K562 (cell line): ENCODE measurements at regions not wholly inside any gene's neighbourhood (a gene's known extent, or its start where the extent isn't known, plus 50 kb on each side); places are given as distances from the start of the nearest gene placed in this dataset.
A peak's percentile ranks its signal among the peaks of the same experiment; 100 is the strongest.

Experiments used
- BCOR ChIP-seq: fragments of 450-650 bp; IDR thresholded peaks from 2 replicates; pipeline ENCODE4 v1.6.1; 2016
- CBX1 ChIP-seq: sonication (generic); IDR thresholded peaks from 2 replicates; pipeline ENCODE4 v1.6.1; 2016; ENCODE audit warnings: antibody characterized with exemption, low read depth, mild to moderate bottlenecking
- CEBPB ChIP-seq: fragments of 450-650 bp; IDR thresholded peaks from 2 replicates; pipeline ENCODE4 v1.6.1; 2016; ENCODE audit warnings: missing genetic modification characterization, missing compliant biosample characterization
- CXXC5 ChIP-seq: fragments of 250-450 bp; sonication (Bioruptor Pico); IDR thresholded peaks from 2 replicates; pipeline ENCODE4 v1.8.0; 2022; ENCODE audit warnings: inconsistent platforms, mild to moderate bottlenecking, moderate library complexity
- GATAD2A ChIP-seq: fragments of 450-650 bp; IDR thresholded peaks from 2 replicates; pipeline ENCODE4 v1.6.1; 2017
- HDAC8 ChIP-seq: fragments of 450-650 bp; IDR thresholded peaks from 2 replicates; pipeline ENCODE4 v1.6.1; 2016; ENCODE audit warnings: mild to moderate bottlenecking, missing genetic modification characterization, moderate library complexity, missing compliant biosample characterization
- HLTF ChIP-seq: fragments of 450-650 bp; IDR thresholded peaks from 2 replicates; pipeline ENCODE4 v1.6.1; 2016
- MEF2A ChIP-seq: IDR thresholded peaks from 2 replicates; pipeline ENCODE4 v1.6.1; 2011; ENCODE audit warnings: low read depth, mild to moderate bottlenecking, low read length, moderate library complexity; ENCODE audit not compliant: control insufficient read depth
- NRF1 ChIP-seq, 2 experiments: fragments of 450-650 bp; IDR thresholded peaks in 1 of 2; conservative IDR thresholded peaks in 1 of 2; 2 replicates each; pipeline ENCODE4 v1.6.1; 2014; ENCODE audit warnings: mild to moderate bottlenecking in 2 of 2
- POLR2AphosphoS2 ChIP-seq: IDR thresholded peaks from 2 replicates; pipeline ENCODE4 v1.6.1; 2012; ENCODE audit warnings: low read length, improper control_type of control experiment
- POLR3A ChIP-seq: IDR thresholded peaks from 2 replicates; pipeline ENCODE4 v1.6.1; 2011; ENCODE audit warnings: borderline replicate concordance, mild to moderate bottlenecking, moderate library complexity; ENCODE audit not compliant: insufficient read length, insufficient read depth; ENCODE audit errors: extremely low read depth
- SMC3 ChIP-seq: conservative IDR thresholded peaks from 2 replicates; pipeline ENCODE4 v1.6.1; 2011; ENCODE audit warnings: low read depth, low read length, improper control_type of control experiment; ENCODE audit not compliant: insufficient read depth
- TAF1 ChIP-seq: IDR thresholded peaks from 2 replicates; pipeline ENCODE4 v1.6.1; 2011; ENCODE audit warnings: mild to moderate bottlenecking, low read length, moderate library complexity; ENCODE audit not compliant: insufficient read depth, control insufficient read depth, severe bottlenecking; ENCODE audit errors: extremely low read depth
- YBX1 ChIP-seq: fragments of 450-650 bp; IDR thresholded peaks from 2 replicates; pipeline ENCODE4 v1.7.1; 2016; ENCODE audit warnings: mild to moderate bottlenecking
- ZFP30 ChIP-seq: fragments of 250-450 bp; sonication (Bioruptor Pico); IDR thresholded peaks from 2 replicates; pipeline ENCODE4 v1.8.0; 2022; ENCODE audit warnings: moderate library complexity, mild to moderate bottlenecking, inconsistent platforms, borderline replicate concordance
- ZNF184 ChIP-seq: sonication (generic); formaldehyde crosslinking; IDR thresholded peaks from 2 replicates; pipeline ENCODE4 v1.5.0; 2020; ENCODE audit warnings: missing genetic modification reagents
- ZNF780A ChIP-seq: fragments of 250-450 bp; sonication (Bioruptor Pico); IDR thresholded peaks from 2 replicates; pipeline ENCODE4 v1.5.0; 2021; ENCODE audit warnings: mild to moderate bottlenecking
- ZNF830 ChIP-seq: fragments of 250-450 bp; sonication (Bioruptor Pico); IDR thresholded peaks from 2 replicates; pipeline ENCODE4 v1.5.0; 2021; ENCODE audit warnings: mild to moderate bottlenecking
- TF ChIP-seq, protein P1 (sequence below): sonication (generic); formaldehyde crosslinking; IDR thresholded peaks from 2 replicates; pipeline ENCODE4 v1.8.0; 2023; ENCODE audit warnings: missing genetic modification reagents, mild to moderate bottlenecking, borderline replicate concordance
- TF ChIP-seq, protein P2 (sequence below): fragments of 150-350 bp; conservative IDR thresholded peaks from 2 replicates; pipeline ENCODE4 v1.6.1; 2014; ENCODE audit warnings: low read length
- TF ChIP-seq, protein P3 (sequence below): sonication (generic); formaldehyde crosslinking; IDR thresholded peaks from 2 replicates; pipeline ENCODE4 v1.4.0; 2020; ENCODE audit warnings: mild to moderate bottlenecking, missing genetic modification reagents

DNA sequence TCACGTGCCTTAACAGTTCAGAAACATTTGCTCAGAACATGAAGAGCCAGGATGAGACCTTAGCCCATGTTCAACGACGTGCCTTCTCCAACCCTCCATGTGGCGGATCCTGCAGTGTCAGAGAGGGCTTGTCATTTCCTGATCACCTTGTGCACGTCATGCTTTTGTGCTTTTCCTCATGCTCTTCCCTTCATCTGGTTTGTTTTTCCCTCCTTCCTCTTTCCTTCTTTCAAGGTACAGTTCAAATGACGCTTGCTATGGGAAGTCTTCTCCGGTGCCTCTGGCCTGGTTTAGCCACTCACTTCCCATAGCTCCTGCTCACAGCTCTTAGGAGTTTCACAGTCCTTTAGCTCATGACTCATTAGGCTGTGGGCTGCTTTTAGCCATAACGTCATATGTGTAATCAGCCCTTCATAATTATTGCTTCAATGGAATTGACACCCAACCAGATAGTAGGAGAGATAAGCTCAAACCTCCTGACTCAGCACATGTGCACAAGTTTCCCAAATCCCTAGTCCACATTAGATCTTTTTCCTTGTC is 102.7 kb upstream of the CNKSR3 start (continued):
- TF ChIP-seq HDAC8 (no peak), CXXC5 (no peak), CBX1 (no peak), ZNF184 (no peak), HLTF (no peak), ZFP30 (CRISPR knock-in tag) (no peak), MEF2A (peak; percentile 81), TAF1 (no peak), POLR3A (no peak), CEBPB (tag) (0 out of 2 replicates have a peak, but pooled peaks have one; percentile 19), ZNF830 (CRISPR knock-in tag) (no peak), BCOR (no peak), NRF1 (conservative IDR thresholded peaks at IDR 0.05 in 1 of 2, IDR thresholded peaks at IDR 0.05 in 1 of 2) (peak in 1 of 2 experiments; percentile 13; a peak in 1 of 4 replicates), SMC3 (no peak), YBX1 (no peak), POLR2AphosphoS2 (no peak), ZNF780A (CRISPR knock-in tag) (no peak), GATAD2A (no peak)
- TF ChIP-seq, protein P1, sequence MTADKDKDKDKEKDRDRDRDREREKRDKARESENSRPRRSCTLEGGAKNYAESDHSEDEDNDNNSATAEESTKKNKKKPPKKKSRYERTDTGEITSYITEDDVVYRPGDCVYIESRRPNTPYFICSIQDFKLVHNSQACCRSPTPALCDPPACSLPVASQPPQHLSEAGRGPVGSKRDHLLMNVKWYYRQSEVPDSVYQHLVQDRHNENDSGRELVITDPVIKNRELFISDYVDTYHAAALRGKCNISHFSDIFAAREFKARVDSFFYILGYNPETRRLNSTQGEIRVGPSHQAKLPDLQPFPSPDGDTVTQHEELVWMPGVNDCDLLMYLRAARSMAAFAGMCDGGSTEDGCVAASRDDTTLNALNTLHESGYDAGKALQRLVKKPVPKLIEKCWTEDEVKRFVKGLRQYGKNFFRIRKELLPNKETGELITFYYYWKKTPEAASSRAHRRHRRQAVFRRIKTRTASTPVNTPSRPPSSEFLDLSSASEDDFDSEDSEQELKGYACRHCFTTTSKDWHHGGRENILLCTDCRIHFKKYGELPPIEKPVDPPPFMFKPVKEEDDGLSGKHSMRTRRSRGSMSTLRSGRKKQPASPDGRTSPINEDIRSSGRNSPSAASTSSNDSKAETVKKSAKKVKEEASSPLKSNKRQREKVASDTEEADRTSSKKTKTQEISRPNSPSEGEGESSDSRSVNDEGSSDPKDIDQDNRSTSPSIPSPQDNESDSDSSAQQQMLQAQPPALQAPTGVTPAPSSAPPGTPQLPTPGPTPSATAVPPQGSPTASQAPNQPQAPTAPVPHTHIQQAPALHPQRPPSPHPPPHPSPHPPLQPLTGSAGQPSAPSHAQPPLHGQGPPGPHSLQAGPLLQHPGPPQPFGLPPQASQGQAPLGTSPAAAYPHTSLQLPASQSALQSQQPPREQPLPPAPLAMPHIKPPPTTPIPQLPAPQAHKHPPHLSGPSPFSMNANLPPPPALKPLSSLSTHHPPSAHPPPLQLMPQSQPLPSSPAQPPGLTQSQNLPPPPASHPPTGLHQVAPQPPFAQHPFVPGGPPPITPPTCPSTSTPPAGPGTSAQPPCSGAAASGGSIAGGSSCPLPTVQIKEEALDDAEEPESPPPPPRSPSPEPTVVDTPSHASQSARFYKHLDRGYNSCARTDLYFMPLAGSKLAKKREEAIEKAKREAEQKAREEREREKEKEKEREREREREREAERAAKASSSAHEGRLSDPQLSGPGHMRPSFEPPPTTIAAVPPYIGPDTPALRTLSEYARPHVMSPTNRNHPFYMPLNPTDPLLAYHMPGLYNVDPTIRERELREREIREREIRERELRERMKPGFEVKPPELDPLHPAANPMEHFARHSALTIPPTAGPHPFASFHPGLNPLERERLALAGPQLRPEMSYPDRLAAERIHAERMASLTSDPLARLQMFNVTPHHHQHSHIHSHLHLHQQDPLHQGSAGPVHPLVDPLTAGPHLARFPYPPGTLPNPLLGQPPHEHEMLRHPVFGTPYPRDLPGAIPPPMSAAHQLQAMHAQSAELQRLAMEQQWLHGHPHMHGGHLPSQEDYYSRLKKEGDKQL (CRISPR knock-in tag): no peak
- TF ChIP-seq, protein P2, sequence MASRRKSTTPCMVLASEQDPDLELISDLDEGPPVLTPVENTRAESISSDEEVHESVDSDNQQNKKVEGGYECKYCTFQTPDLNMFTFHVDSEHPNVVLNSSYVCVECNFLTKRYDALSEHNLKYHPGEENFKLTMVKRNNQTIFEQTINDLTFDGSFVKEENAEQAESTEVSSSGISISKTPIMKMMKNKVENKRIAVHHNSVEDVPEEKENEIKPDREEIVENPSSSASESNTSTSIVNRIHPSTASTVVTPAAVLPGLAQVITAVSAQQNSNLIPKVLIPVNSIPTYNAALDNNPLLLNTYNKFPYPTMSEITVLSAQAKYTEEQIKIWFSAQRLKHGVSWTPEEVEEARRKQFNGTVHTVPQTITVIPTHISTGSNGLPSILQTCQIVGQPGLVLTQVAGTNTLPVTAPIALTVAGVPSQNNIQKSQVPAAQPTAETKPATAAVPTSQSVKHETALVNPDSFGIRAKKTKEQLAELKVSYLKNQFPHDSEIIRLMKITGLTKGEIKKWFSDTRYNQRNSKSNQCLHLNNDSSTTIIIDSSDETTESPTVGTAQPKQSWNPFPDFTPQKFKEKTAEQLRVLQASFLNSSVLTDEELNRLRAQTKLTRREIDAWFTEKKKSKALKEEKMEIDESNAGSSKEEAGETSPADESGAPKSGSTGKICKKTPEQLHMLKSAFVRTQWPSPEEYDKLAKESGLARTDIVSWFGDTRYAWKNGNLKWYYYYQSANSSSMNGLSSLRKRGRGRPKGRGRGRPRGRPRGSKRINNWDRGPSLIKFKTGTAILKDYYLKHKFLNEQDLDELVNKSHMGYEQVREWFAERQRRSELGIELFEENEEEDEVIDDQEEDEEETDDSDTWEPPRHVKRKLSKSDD: no peak
- TF ChIP-seq, protein P3, sequence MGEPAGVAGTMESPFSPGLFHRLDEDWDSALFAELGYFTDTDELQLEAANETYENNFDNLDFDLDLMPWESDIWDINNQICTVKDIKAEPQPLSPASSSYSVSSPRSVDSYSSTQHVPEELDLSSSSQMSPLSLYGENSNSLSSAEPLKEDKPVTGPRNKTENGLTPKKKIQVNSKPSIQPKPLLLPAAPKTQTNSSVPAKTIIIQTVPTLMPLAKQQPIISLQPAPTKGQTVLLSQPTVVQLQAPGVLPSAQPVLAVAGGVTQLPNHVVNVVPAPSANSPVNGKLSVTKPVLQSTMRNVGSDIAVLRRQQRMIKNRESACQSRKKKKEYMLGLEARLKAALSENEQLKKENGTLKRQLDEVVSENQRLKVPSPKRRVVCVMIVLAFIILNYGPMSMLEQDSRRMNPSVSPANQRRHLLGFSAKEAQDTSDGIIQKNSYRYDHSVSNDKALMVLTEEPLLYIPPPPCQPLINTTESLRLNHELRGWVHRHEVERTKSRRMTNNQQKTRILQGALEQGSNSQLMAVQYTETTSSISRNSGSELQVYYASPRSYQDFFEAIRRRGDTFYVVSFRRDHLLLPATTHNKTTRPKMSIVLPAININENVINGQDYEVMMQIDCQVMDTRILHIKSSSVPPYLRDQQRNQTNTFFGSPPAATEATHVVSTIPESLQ (CRISPR knock-in tag): no peak
